ENCODE measurements at regions not wholly inside any gene's neighbourhood (a gene's known extent, or its start where the extent isn't known, plus 50 kb on each side); places are given as distances from the start of the nearest gene placed in this dataset.

GRCh38 chr16:63185235-63185780 is 1149.1 kb upstream of the CDH8 start:
- TF ChIP-seq CTCF (IDR thresholded peaks at IDR 0.05; ENCODE audit: insufficient read depth, low read length) (no peak), POLR2AphosphoS5 (IDR thresholded peaks at IDR 0.05; ENCODE audit: low read depth) (no peak), REST (IDR thresholded peaks at IDR 0.05; ENCODE audit: insufficient replicate concordance, low read depth) (no peak), SPI1 (IDR thresholded peaks at IDR 0.05; ENCODE audit: borderline replicate concordance, low read depth) (no peak), GABPA (IDR thresholded peaks at IDR 0.05; ENCODE audit: low read depth) (no peak)

Measured in HL-60 (cell line).